GM12878 (cell line): ENCODE measurements at regions not wholly inside any gene's neighbourhood (a gene's known extent, or its start where the extent isn't known, plus 50 kb on each side); places are given as distances from the start of the nearest gene placed in this dataset.

Experiments
- ATAC-seq: fragments of 200-7000 bp; cut with Tn5 transposase; 3 replicates; pipeline ENCODE4 v1.9.1; 2020; ENCODE audit warnings: mild to moderate bottlenecking, moderate library complexity
- BruUV-seq: library from RNA; stranded (reverse); fragments of 400-500 nt; replicated peaks from 2 replicates; lab custom pipeline; 2021; lab: Mats Ljungman, UMichigan
- CTCF ChIA-PET: fragments of 300-600 bp; sonication (Branson Sonifier 250); formaldehyde crosslinking; extraction: SDS; loops from one replicate; lab custom pipeline; 2021; ENCODE audit warnings: inconsistent platforms; lab: Yijun Ruan, JAX
- POLR2A ChIA-PET: fragments of 350-600 bp; formaldehyde crosslinking; extraction: SDS; loops from one replicate; lab custom pipeline; 2021; ENCODE audit warnings: inconsistent platforms; lab: Charles Lee
- RAD21 ChIA-PET: fragments of 300-600 bp; sonication (Branson Sonifier 250); formaldehyde crosslinking; loops from one replicate; lab custom pipeline; 2023; ENCODE audit warnings: antibody characterized with exemption; ENCODE audit not compliant: unreplicated experiment; lab: Charles Lee
- SMC1A ChIA-PET: fragments of 300-600 bp; sonication (Branson Sonifier 250); formaldehyde crosslinking; loops from one replicate; lab custom pipeline; 2023; ENCODE audit not compliant: unreplicated experiment, uncharacterized antibody; lab: Charles Lee
- DNase-seq: peaks from one replicate; pipeline ENCODE4 v3.0.0-alpha.2; 2011; ENCODE audit warnings: low read depth, low spot score
- FAIRE-seq: peaks from 3 replicates; lab custom pipeline; 2011; peaks lifted over from hg19 to GRCh38; lab: Jason Lieb, UNC
- H2AFZ ChIP-seq: 2 replicates; pipeline ENCODE4 v1.6.0; 2011; ENCODE audit warnings: low read depth, low read length, control low read depth; ENCODE audit not compliant: control insufficient read depth
- H3K27ac ChIP-seq: 2 replicates; pipeline ENCODE4 v1.5.1; 2011; ENCODE audit warnings: control low read depth; ENCODE audit not compliant: control insufficient read depth, insufficient read depth
- H3K27me3 ChIP-seq, 2 experiments: replicated peaks in 1 of 2; 2 replicates each; pipeline versions ENCODE4 v1.6.0 to v1.6.1; 2011; ENCODE audit warnings: low read length in 1 of 2; ENCODE audit not compliant: control insufficient read depth in 2 of 2, insufficient read depth in 2 of 2
- H3K36me3 ChIP-seq, 2 experiments: 2 replicates each; pipeline ENCODE4 v1.5.1; 2011; ENCODE audit warnings: low read length in 1 of 2; ENCODE audit not compliant: control insufficient read depth in 2 of 2, insufficient read depth in 2 of 2
- H3K4me1 ChIP-seq: 2 replicates; pipeline ENCODE4 v1.6.1; 2011; ENCODE audit warnings: mild to moderate bottlenecking, low read length, moderate library complexity, mixed read lengths; ENCODE audit not compliant: control insufficient read depth, insufficient read depth
- H3K4me2 ChIP-seq: 2 replicates; pipeline ENCODE4 v1.6.0; 2011; ENCODE audit warnings: control low read depth; ENCODE audit not compliant: control insufficient read depth, insufficient read depth
- H3K4me3 ChIP-seq: fragments of 200-600 bp; sonication (generic); 2 replicates; pipeline ENCODE4 v1.5.1; 2016
- H3K79me2 ChIP-seq: 2 replicates; pipeline ENCODE4 v1.6.0; 2011; ENCODE audit warnings: low read length; ENCODE audit not compliant: control insufficient read depth, insufficient read depth
- H3K9ac ChIP-seq: 2 replicates; pipeline ENCODE4 v1.8.0; 2011; ENCODE audit warnings: low read length, control low read depth, mixed read lengths; ENCODE audit not compliant: control insufficient read depth, insufficient read depth
- H3K9me3 ChIP-seq: replicated peaks from 3 replicates; pipeline ENCODE4 v1.5.1; 2011; ENCODE audit warnings: mild to moderate bottlenecking, low read length; ENCODE audit not compliant: control insufficient read depth, insufficient read depth
- H4K20me1 ChIP-seq: 2 replicates; pipeline ENCODE4 v1.6.0; 2011; ENCODE audit not compliant: control insufficient read depth, insufficient read depth
- BHLHE40 ChIP-seq, 2 experiments: fragments of 450-650 bp in 1 of 2; IDR thresholded peaks; 2 replicates each; pipeline ENCODE4 v1.6.1; 2011 to 2017; ENCODE audit warnings: low read depth in 2 of 2, borderline replicate concordance in 1 of 2, improper control_type of control experiment in 1 of 2, low read length in 1 of 2, mild to moderate bottlenecking in 1 of 2
- ESRRA ChIP-seq: IDR thresholded peaks from 2 replicates; pipeline ENCODE4 v1.6.1; 2012; ENCODE audit warnings: mild to moderate bottlenecking, low read length, improper control_type of control experiment
- HDAC6 ChIP-seq: fragments of 200-600 bp; sonication (generic); IDR thresholded peaks from one replicate; pipeline ENCODE4 v1.8.0; 2017; ENCODE audit warnings: antibody characterized with exemption; ENCODE audit not compliant: unreplicated experiment
- WGBS: methylation state at CpG from one replicate; pipeline ENCODE4 v1.1.6; 2016; ENCODE audit warnings: low lambda C conversion rate; ENCODE audit not compliant: insufficient replicate concordance, insufficient coverage; ENCODE audit errors: missing lambda C conversion rate; 5-methylcytosine and 5-hydroxymethylcytosine counted together
- in situ Hi-C: fragments of 300-500 bp; cut with MboI; formaldehyde crosslinking; loops from 9 replicates; pipeline ENCODE4 v1.14.3; 2018; ENCODE audit warnings: mixed read lengths
- intact Hi-C: fragments of 100-400 bp; cut with micrococcal nuclease; formaldehyde crosslinking; loops from one replicate; pipeline ENCODE4 v1.14.2; 2022; ENCODE audit not compliant: unreplicated experiment
- TF ChIP-seq, protein P1 (sequence below): IDR thresholded peaks from 2 replicates; pipeline ENCODE4 v1.6.1; 2011; ENCODE audit warnings: low read depth, mild to moderate bottlenecking, low read length, moderate library complexity, borderline replicate concordance; ENCODE audit errors: extremely low read depth
- TF ChIP-seq, protein P2 (sequence below): IDR thresholded peaks from 2 replicates; pipeline ENCODE4 v1.6.1; 2011; ENCODE audit warnings: borderline replicate concordance, low read depth, mild to moderate bottlenecking, moderate library complexity, low read length; ENCODE audit not compliant: insufficient read depth, poor library complexity, severe bottlenecking

DNA sequence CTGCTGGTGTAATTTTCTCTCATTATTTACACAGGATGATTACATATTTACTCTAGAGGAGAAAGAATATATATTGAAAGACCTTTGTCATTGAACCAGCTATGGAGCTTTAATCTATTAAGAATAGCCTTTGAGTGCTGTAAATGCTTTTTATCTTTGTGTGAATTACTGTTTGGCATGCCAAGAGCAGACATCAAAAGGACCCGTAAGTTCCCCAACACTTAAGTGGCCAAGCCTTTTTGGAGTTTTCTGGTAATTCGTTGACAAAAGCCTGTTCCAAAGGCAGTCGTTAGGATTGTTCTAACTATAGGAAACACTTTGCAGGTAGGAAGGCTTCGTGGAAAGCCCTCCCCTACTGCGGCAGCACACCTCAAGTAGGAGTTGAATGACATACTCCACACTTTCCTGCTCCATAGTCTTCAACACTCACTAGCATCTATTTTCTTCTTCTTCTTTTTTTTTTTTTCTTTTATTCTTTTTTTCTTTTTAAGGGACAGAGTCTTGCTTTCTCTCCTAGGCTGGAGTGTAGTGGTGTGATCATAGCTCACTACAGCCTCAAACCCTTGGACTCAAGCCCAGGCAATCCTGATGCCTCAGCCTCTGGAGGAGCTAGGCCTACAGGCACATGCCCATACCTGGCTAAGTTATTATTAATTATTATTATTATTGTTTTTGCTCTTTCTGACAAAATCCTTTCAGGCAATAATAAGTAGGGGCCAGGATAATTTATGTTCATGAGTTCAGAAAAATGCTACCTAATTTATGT lies 98.6 kb downstream of the SUCNR1 start:
- Histone ChIP-seq H3K4me3 (no peak overlapping the region), H3K36me3 (no peaks in the 10 kb centered on the region), H3K9me3 (no peaks in the 10 kb centered on the region), H3K27me3 (no peaks in the 10 kb centered on the region), H4K20me1 (no peaks in the 10 kb centered on the region), H3K9ac (no peak overlapping the region), H3K4me1 (no peaks in the 10 kb centered on the region), H3K79me2 (no peaks in the 10 kb centered on the region), H2AFZ (no peak overlapping the region), H3K27ac (no peak overlapping the region), H3K4me2 (no peak overlapping the region)
- intact Hi-C loops, result no loop called here
- no peak for FAIRE-seq
- WGBS, result 40% methylated on average over 5 of the region's 5 CpGs
- ATAC-seq, result no peak
- RAD21 ChIA-PET, result no interaction called here
- CTCF ChIA-PET, result no interaction called here
- BruUV-seq, result no TSS peak
- no peak for TF ChIP-seq HDAC6
- TF ChIP-seq, protein P1, sequence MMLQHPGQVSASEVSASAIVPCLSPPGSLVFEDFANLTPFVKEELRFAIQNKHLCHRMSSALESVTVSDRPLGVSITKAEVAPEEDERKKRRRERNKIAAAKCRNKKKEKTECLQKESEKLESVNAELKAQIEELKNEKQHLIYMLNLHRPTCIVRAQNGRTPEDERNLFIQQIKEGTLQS, result no peak
- TF ChIP-seq ESRRA, result no peak
- TF ChIP-seq, protein P2, sequence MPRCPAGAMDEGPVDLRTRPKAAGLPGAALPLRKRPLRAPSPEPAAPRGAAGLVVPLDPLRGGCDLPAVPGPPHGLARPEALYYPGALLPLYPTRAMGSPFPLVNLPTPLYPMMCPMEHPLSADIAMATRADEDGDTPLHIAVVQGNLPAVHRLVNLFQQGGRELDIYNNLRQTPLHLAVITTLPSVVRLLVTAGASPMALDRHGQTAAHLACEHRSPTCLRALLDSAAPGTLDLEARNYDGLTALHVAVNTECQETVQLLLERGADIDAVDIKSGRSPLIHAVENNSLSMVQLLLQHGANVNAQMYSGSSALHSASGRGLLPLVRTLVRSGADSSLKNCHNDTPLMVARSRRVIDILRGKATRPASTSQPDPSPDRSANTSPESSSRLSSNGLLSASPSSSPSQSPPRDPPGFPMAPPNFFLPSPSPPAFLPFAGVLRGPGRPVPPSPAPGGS, result no peak
- TF ChIP-seq BHLHE40 (IDR thresholded peaks at IDR 0.05; ENCODE audit: borderline replicate concordance in 1 of 2, low read depth in 2 of 2, low read length in 1 of 2), result no peak
- DNase-seq, result no peak
- POLR2A ChIA-PET, result no interaction called here
- SMC1A ChIA-PET, result interaction anchor here (1.2 kb wide), 1 partner anchor 32 kb away, joined by 3 read pairs; no protein-coding TSS in a partner anchor
- in situ Hi-C loops, result no loop called here
